Stimulated activated CD4-positive, alpha-beta T cell treated with anti-CD3 and anti-CD28 coated beads, Interleukin-4, amount 100 ng/mL, for 4 hours (primary cell): ENCODE measurements at regions not wholly inside any gene's neighbourhood (a gene's known extent, or its start where the extent isn't known, plus 50 kb on each side); places are given as distances from the start of the nearest gene placed in this dataset.

Source experiments
- DNase-seq, 2 experiments: peaks; one replicate each; pipeline ENCODE4 v3.0.0-alpha.2; 2020

GRCh38 chr22:49215840-49216239 is 611.8 kb downstream of the BRD1 start:
- DNase-seq = no peak

- DNase-seq = no peak
These were observed 612.7 kb downstream of the BRD1 start for GRCh38 chr22:49214976-49215375.

- no peak for DNase-seq
These were observed 613.8 kb downstream of the BRD1 start for GRCh38 chr22:49213731-49214352.

GRCh38 chr22:49212466-49212865 is 615.2 kb downstream of the BRD1 start:
- no peak for DNase-seq

GRCh38 chr22:49212002-49212401 is 615.7 kb downstream of the BRD1 start:
- no peak for DNase-seq

GRCh38 chr22:49211176-49211575 is 616.5 kb downstream of the BRD1 start:
- no peak for DNase-seq

GRCh38 chr22:49210606-49211005 is 617.1 kb downstream of the BRD1 start:
- no peak for DNase-seq

GRCh38 chr22:49209452-49210195 is 618.0 kb downstream of the BRD1 start:
- no peak for DNase-seq

- no peak for DNase-seq
These were observed 618.9 kb downstream of the BRD1 start for GRCh38 chr22:49208768-49209252.

GRCh38 chr22:49208004-49208402 is 619.7 kb downstream of the BRD1 start:
- DNase-seq = no peak

- no peak for DNase-seq
These were observed 620.4 kb downstream of the BRD1 start for GRCh38 chr22:49207008-49208003.

GRCh38 chr22:49206281-49206680 is 621.4 kb downstream of the BRD1 start:
- no peak for DNase-seq

GRCh38 chr22:49205483-49205800 is 622.2 kb downstream of the BRD1 start:
- DNase-seq = no peak

- DNase-seq = no peak
These were observed 622.8 kb downstream of the BRD1 start for GRCh38 chr22:49204599-49205482.

GRCh38 chr22:49203859-49204598 is 623.6 kb downstream of the BRD1 start:
- no peak for DNase-seq

- DNase-seq = no peak
These were observed 624.4 kb downstream of the BRD1 start for GRCh38 chr22:49203091-49203858.

- DNase-seq = no peak
These were observed 625.4 kb downstream of the BRD1 start for GRCh38 chr22:49202226-49202625.

- no peak for DNase-seq
These were observed 626.4 kb downstream of the BRD1 start for GRCh38 chr22:49201046-49201970.

GRCh38 chr22:49199224-49199623 is 628.4 kb downstream of the BRD1 start:
- no peak for DNase-seq

- no peak for DNase-seq
These were observed 629.0 kb downstream of the BRD1 start for GRCh38 chr22:49198705-49199084.
